ENCODE measurements at regions not wholly inside any gene's neighbourhood (a gene's known extent, or its start where the extent isn't known, plus 50 kb on each side); places are given as distances from the start of the nearest gene placed in this dataset.

DNA sequence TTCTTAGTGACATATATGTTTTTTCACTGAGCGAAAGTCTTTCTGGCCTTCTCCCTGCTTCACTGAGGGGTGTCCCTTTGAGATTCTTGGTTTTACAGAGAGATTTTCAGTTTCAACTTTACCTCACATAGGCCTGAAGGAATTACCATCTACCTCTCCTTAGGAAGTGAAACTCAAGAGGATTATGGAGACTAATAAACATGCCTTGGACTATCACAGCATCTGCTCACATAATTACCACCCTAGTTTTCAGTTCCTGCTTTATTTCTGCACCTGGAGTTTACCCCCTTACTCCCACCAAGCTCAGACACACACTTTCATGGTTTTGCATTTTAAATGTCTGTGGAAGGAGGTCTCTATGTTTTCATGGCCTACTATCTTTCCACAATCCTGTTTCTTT lies 118.3 kb upstream of the SCAF11 start:
- Histone ChIP-seq H3K4me1 (ENCODE audit: low read depth) (no peaks in the 10 kb centered on the region), H3K36me3 (ENCODE audit: low read depth) (no peaks in the 10 kb centered on the region), H3K4me3 (no peak overlapping the region), H3K9me3 (no peaks in the 10 kb centered on the region)
- ATAC-seq: no peak
- TF ChIP-seq, protein P1, sequence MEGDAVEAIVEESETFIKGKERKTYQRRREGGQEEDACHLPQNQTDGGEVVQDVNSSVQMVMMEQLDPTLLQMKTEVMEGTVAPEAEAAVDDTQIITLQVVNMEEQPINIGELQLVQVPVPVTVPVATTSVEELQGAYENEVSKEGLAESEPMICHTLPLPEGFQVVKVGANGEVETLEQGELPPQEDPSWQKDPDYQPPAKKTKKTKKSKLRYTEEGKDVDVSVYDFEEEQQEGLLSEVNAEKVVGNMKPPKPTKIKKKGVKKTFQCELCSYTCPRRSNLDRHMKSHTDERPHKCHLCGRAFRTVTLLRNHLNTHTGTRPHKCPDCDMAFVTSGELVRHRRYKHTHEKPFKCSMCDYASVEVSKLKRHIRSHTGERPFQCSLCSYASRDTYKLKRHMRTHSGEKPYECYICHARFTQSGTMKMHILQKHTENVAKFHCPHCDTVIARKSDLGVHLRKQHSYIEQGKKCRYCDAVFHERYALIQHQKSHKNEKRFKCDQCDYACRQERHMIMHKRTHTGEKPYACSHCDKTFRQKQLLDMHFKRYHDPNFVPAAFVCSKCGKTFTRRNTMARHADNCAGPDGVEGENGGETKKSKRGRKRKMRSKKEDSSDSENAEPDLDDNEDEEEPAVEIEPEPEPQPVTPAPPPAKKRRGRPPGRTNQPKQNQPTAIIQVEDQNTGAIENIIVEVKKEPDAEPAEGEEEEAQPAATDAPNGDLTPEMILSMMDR (IDR thresholded peaks at IDR 0.05): no peak
- intact Hi-C loops (cut with DNase I, micrococcal nuclease): no loop called here
- DNase-seq: no peak

DNA sequence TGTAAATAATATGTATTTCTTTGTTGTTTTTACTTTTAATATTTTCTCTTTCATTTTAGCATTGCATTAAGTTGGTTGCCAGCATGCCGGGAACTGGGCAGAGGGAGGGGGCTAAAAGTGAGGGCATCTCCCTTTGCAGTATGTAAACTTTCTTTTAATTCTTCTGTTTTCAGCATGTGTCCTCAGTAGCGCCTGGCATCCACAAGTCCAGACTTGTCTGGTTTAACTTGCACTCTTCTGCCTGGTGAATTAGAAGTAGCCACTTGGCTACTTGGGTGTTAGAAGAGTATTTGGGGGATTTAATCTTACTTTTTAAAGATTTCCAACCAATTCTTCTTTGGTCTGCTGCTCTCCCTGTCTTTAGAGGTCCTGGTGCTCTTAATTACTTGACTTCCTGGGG lies 117.2 kb upstream of the SCAF11 start:
- TF ChIP-seq, protein P1 (IDR thresholded peaks at IDR 0.05): no peak
- Histone ChIP-seq H3K9me3 (no peaks in the 10 kb centered on the region), H3K4me1 (ENCODE audit: low read depth) (no peaks in the 10 kb centered on the region), H3K36me3 (ENCODE audit: low read depth) (no peaks in the 10 kb centered on the region), H3K4me3 (no peak overlapping the region)
- DNase-seq: no peak
- intact Hi-C loops (cut with DNase I, micrococcal nuclease): no loop called here
- no peak for ATAC-seq

DNA sequence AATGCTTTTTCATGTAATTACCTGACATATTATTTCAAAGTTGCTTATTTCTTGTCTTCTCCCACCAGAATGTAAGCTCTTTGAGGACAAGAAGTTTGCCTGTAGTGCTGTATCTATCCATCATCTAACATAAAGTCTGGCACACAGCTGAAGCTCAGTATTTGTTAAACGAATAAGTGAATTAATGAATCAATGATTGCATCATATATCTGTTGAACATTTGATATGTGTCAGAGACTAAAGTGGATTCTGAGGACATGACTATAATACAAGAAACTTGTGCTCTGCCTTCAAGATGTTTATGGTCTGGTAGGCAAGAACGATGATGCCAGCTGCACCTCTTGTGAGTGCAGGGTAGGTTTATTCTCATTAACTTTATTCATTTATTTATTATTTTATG lies 115.4 kb upstream of the SCAF11 start:
- no peaks in the 10 kb centered on the region for H3K4me1 ChIP-seq (ENCODE audit: low read depth)
- H3K36me3 ChIP-seq (ENCODE audit: low read depth): no peaks in the 10 kb centered on the region
- H3K4me3 ChIP-seq: no peak overlapping the region
- ATAC-seq: no peak
- H3K9me3 ChIP-seq: no peaks in the 10 kb centered on the region
- no peak for DNase-seq
- intact Hi-C loops (cut with DNase I, micrococcal nuclease): no loop called here
- TF ChIP-seq, protein P1 (IDR thresholded peaks at IDR 0.05): no peak

DNA sequence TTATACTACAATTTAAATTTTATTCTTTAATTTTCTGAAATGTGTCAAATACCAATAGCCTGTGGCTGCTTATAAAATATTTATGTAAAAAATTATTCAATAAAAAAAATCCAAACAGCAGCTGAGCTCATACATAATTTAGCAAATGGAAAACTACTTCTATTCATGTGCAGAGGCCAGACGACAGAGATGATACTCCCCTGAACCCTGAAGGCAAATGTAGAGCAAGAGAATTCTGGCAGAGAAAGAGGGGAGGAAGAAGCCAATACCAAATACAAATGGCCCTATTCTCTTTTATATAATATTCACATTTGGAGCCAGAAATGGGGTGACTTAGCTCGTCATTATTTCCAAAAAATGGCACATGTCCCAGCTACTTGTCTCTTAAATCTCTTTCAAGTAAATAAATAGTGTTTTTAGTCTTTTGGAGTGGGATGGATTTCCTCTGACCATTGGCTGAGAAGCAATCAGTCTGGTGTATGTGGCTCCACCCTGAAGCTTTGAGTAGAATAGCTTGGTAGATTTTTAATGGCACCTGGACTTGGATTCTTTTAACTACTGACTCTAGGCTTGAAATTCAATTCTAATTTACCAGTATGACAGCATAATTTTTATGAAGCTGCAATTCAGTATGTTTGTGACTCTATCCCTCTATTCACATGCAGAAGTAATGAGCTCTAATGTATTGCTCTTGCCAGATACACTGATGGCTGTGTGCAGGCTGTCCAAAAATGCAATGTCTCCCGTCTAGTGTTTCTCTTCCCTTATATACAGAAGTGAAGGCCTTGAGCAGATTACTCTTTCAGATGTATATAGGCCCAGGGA lies 113.4 kb upstream of the SCAF11 start:
- no peak for DNase-seq
- ATAC-seq: no peak
- no peaks in the 10 kb centered on the region for H3K9me3 ChIP-seq
- TF ChIP-seq, protein P1 (IDR thresholded peaks at IDR 0.05): no peak
- intact Hi-C loops (cut with DNase I, micrococcal nuclease): no loop called here
- no peaks in the 10 kb centered on the region for H3K4me1 ChIP-seq (ENCODE audit: low read depth)
- H3K36me3 ChIP-seq (ENCODE audit: low read depth): no peaks in the 10 kb centered on the region
- no peak overlapping the region for H3K4me3 ChIP-seq

DNA sequence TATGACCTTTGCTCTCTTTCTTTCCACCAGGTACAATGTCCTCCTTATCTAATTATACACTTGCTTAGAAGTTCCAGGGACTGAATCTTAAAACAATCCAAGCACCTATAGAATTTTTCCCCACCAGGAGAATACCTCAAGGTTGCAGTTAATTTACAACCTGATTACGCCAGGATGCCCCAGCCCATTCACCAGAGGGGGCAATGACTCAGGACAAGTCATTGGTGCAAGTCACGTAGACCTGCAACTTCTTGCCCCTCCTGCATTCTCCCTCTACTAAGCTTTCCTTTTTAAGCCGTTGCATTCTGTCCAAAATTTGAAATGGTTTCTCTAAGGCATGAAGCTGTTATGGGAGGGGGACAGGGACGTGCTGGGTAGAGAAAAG lies 111.1 kb upstream of the SCAF11 start:
- intact Hi-C loops (cut with DNase I, micrococcal nuclease): no loop called here
- TF ChIP-seq, protein P1 (IDR thresholded peaks at IDR 0.05): no peak
- Histone ChIP-seq H3K36me3 (ENCODE audit: low read depth) (no peaks in the 10 kb centered on the region), H3K4me3 (no peak overlapping the region), H3K9me3 (no peaks in the 10 kb centered on the region), H3K4me1 (ENCODE audit: low read depth) (no peaks in the 10 kb centered on the region)
- ATAC-seq (no peak), DNase-seq (no peak)
